22Rv1 (cell line): ENCODE measurements at regions not wholly inside any gene's neighbourhood (a gene's known extent, or its start where the extent isn't known, plus 50 kb on each side); places are given as distances from the start of the nearest gene placed in this dataset.

Experiments used
- CTCF ChIP-seq: fragments of 450-650 bp; IDR thresholded peaks from 2 replicates; pipeline ENCODE4 v1.5.1; 2017; ENCODE audit warnings: mild to moderate bottlenecking
- ZFX ChIP-seq: fragments of 450-650 bp; IDR thresholded peaks from 2 replicates; pipeline ENCODE4 v1.6.1; 2017; ENCODE audit warnings: antibody characterized with exemption, borderline replicate concordance

DNA sequence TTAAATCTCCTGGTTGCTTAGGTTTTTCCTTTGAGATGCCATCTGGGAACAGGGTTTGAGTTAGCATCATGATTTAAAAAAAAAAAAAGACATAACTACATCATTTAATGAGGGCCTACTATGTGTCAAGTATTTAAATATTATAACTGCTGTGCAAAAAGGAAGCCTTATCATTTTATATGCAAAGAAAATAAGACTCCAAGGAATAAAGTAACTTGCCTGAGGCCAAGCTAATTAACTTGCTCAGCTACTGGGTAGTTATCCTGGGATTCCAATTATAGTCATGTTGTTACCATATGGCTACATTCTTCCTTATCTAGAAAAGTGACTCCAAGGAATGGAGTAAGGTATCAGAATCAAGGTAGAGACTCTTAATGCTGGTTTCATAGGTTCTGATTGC, 123.5 kb downstream of the SLC41A2 start:
- TF ChIP-seq CTCF (no peak), ZFX (no peak)
